GM21423 (cell line): ENCODE measurements at regions not wholly inside any gene's neighbourhood (a gene's known extent, or its start where the extent isn't known, plus 50 kb on each side); places are given as distances from the start of the nearest gene placed in this dataset.

Source experiments
- ATAC-seq: cut with Tn5 transposase; IDR thresholded peaks from one replicate; pipeline ENCODE4 v1.9.1; 2021; ENCODE audit warnings: mild to moderate bottlenecking, moderate library complexity; ENCODE audit not compliant: unreplicated experiment

DNA sequence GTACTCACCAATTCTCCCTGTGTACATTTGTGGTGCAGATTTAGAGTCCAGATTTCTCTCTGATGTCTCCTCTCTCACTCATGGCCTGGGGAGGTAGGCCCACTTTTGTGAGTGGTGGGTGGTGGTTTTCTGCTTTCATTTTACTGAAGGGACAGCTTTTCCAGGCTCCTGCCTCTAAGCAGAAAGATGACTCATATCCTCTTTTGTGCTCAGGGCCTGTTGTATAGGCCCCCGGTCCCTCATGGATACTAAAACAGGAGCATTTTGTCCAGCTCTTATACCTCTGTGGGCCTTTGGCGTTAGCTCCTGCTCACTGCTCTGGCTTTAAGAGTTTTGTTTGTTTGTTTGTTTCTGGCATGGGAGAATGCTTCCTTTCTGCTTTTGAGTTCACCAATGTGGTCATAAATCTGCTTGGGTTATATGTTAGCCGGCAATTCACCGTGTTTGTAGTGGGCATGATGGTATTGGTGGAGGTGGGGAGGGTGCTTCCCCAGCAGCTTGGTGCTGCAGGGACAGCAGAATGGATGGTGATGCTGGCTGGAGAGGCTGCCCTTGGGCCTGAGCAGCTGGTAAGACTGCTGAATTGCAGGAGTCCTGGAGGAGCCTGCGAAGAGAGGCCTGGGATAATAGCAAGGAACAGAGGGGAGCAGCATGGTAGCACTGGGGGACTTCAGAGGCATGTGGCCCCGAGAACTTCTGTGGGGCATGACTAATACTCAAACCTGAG, 468.7 kb downstream of the RPS24 start:
- no peak for ATAC-seq

DNA sequence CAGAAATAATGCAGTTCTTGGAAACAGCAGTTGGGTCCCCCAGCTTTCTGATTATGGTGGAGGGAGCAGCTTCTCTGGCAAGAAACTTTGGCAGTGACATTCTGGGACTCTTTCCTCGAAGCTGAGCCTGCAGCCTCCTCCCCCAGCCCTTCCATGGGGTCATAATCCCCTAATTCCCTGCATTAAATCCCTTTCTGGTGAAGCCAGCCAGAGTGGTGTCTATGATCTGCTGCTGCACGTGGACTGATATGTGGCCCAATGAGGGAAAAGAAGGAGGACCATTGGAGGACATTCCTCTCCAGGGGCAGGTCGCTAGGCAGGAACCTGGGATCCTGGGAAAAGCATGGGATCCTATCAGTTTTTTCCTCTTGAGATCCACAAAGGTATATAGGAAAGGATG, 470.5 kb downstream of the RPS24 start:
- ATAC-seq = no peak

DNA sequence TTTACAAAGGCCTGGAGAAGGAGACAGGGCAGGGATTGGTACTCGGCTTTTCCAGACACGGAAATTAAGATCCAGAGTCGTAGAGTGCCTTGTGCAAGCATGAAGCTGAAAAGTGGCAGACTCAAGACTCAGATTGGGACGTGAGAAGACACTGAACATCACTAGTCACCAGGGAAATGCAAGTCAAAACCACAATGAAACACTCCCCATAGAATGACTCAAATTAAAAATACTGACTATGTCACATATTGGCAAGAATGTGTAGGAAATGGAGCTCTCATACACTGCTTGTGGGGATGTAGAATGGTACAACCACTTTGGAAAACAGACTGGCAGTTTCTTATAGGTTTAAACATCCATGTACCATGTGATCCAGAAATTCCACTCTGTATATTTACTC, 472.0 kb downstream of the RPS24 start:
- no peak for ATAC-seq

- ATAC-seq = no peak
Observed at GRCh38 chr10:78506614-78507013, 473.0 kb downstream of the RPS24 start.

DNA sequence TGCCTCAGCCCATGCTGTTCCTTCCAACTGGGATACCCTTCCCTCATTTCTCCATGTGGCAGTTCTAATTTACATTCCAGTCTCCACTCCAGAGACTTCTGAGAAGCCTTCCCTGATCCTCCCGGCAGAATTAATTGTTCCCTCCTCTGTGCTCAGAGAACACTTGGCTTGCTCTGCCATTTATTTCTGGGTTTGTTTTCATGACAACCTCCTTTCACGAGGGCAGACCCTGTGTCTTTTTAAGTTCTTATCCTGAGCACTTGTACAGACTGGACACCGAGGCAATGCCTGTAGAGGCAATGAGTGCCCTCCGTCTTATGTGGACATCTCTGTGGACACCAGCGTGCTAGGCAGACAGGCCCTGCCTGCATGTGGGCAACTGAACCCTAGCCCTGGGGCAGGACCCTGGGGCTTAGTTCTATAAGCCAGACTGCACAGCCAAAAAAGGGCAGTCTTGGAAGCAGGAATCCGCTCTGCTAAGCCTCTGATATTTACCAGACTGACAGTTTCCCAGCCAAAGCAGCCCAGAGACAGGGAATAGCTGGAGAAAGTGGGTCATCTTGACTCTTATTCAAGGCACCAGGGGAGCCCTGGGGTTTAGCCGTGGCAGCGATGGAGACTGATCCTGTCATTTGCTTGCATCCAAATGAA, 474.0 kb downstream of the RPS24 start:
- no peak for ATAC-seq

- no peak for ATAC-seq
Observed at GRCh38 chr10:78508955-78509748, 475.5 kb downstream of the RPS24 start.

DNA sequence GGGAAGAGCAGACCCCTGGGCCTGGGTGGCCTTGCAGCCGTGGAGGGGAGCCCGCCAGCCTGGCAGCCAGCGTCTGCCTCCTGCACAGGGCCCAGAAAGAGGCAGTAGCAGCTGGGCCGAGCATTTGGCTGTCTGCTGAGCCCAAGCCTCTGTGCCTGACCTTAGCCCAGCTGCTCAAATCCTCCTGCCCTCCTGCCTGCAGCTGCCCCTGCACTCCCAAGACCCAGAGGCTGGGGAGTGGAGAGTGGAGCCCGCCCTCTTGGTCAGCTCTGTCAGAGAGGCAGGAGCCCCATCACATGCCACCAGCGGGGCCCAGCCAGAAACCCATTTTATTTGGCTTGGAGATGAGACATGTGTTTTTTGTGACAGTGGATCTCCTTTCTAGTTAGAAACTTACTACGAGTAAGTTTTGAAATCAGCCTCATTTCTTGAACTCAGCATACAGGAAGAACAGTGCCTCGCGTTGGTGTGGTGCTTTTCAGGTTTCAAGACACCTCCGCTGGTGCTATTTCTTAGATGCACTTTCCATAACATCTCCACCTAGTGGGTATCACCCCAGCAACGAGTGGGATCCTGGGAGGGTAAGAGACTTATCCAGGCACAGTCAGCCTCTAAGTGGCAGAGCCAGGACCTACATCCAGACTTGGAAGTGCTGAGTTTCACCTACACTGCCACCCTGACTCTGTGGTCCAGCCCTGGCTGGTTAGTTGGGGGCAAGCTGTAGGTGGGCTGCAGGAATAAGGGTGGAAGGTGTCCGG, 477.1 kb downstream of the RPS24 start:
- ATAC-seq = no peak

- no peak for ATAC-seq
Observed at GRCh38 chr10:78511324-78512204, 477.9 kb downstream of the RPS24 start.

DNA sequence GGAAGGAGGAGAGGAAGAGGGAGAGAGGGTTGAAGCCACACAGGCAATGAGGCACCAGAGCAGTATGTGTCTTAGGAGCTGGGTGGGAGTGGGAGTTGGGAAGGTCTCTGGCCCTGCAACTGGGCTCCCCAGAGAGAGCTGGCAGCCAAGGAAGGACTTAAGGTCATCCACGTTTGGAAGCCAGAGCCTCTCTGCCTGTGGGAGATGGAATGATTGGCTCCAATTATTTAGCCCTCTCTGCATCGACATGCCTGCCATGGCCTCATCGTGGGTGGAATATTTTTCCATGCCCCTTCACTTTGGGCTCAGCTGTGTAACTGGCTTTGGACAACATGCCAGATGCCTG, 478.5 kb downstream of the RPS24 start:
- no peak for ATAC-seq

DNA sequence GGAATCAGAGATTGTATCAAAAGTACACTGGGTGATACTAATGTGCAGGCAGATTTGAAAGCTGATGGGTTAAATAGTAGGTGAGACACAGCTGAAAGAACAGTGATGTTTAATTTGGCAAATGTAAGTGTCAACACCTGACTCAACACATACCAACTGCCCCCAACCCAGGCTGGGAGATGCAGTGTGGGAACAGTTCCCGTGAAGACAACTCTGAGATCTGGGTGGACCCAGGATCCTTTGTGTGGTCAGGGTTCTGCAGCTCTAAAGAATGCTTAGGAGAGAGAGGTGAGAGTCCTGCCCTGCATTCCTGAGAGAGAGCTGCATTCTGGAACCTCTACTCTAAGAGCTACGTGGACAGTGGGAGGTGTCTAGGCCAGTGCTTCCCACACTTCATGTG, 479.7 kb downstream of the RPS24 start:
- ATAC-seq = no peak

DNA sequence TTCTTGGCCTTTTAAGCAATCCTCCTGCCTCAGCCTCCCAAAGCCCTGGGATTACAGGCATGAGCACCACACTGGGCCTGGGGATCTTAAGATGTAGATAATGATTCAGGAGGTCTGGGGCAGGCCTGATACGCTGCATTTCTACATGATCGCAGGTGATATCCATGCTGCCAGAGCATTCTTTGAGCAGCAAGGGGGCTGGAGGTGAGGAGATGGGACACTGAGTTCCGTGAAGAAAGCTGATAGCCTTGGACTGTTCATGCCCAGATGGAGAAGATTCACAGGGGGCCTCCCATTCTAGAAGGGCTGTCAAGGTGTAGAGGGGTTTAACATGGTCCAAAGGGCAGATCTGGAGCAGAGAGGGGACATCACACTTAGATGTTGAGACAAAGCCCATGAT, 480.3 kb downstream of the RPS24 start:
- no peak for ATAC-seq

GRCh38 chr10:78514459-78514858, 480.8 kb downstream of the RPS24 start:
- no peak for ATAC-seq

GRCh38 chr10:78515038-78515872, 481.6 kb downstream of the RPS24 start:
- no peak for ATAC-seq

- ATAC-seq = no peak
Observed at GRCh38 chr10:78515873-78516153, 482.1 kb downstream of the RPS24 start.

GRCh38 chr10:78516236-78516635, 482.6 kb downstream of the RPS24 start:
- no peak for ATAC-seq

DNA sequence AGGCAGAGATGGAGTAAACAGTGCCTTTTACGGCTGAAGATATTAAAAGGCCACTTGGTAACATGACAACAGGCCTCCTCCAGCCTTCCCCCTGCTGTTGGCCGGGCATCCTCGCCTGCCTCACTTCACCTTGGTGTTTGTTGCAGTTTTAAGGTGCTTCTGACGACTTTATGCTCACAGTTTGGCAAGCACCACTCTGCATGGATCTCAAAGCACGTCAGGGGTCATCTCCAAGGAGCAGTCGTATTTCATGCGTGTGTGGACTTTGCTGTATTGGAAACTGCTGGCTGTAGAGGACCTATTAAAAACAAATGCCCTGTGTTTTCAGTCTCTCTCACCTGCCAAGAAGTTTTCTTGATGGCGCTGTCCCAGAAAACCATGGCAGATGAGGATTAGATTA, 483.1 kb downstream of the RPS24 start:
- ATAC-seq = no peak

GRCh38 chr10:78518224-78518623, 484.6 kb downstream of the RPS24 start:
- ATAC-seq = no peak

GRCh38 chr10:78520737-78521430, 487.2 kb downstream of the RPS24 start:
- no peak for ATAC-seq

DNA sequence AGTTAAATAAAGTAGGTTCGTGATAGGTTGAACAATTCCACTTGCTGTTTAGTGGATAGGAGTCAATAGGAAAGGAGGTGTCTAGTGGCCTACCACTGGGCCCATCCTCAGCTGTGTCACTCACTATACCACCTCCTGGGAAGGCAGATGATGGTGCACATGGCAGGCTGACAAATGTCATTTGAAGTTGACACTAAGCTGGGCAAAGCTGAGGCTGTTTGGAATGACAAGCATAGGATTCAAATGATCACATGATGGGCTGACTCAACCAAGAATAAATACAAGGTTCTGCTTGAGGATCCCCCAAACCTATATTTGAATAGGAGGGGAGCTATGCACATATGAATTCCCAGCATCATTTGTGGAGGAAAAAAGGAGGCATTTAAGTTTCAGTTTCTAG, 489.8 kb downstream of the RPS24 start:
- no peak for ATAC-seq
